HepG2 (cell line): ENCODE measurements at regions not wholly inside any gene's neighbourhood (a gene's known extent, or its start where the extent isn't known, plus 50 kb on each side); places are given as distances from the start of the nearest gene placed in this dataset.
A peak's percentile ranks its signal among the peaks of the same experiment; 100 is the strongest.

ENCODE experiments used
- ATAC-seq: fragments of 200-7000 bp; cut with Tn5 transposase; 3 replicates; pipeline ENCODE4 v1.9.1; 2020; ENCODE audit warnings: mild to moderate bottlenecking, moderate library complexity
- BruUV-seq: library from RNA; stranded (reverse); fragments of 400-500 nt; replicated peaks from 2 replicates; lab custom pipeline; 2021; lab: Mats Ljungman, UMichigan
- CTCF ChIA-PET: fragments of 300-600 bp; formaldehyde crosslinking; extraction: SDS; loops from one replicate; lab custom pipeline; 2021; ENCODE audit warnings: low total read pairs, inconsistent platforms, low intra/inter-chr PET ratio; lab: Yijun Ruan, JAX
- POLR2A ChIA-PET: fragments of 350-600 bp; sonication (Branson Sonifier 250); formaldehyde crosslinking; loops from one replicate; lab custom pipeline; 2020; ENCODE audit warnings: antibody characterized with exemption, inconsistent platforms; lab: Yijun Ruan, JAX
- DNase-seq: peaks from one replicate; pipeline ENCODE4 v3.0.0-alpha.2; 2015; ENCODE audit warnings: low spot score
- FAIRE-seq: peaks from 3 replicates; lab custom pipeline; 2011; peaks lifted over from hg19 to GRCh38; lab: Jason Lieb, UNC
- H2AFZ ChIP-seq: one replicate; pipeline ENCODE4 v1.6.1; 2011; ENCODE audit warnings: low read length, inconsistent platforms
- H3K27ac ChIP-seq: fragments of 300-600 bp; 3 replicates; pipeline ENCODE4 v1.8.0; 2011; ENCODE audit warnings: mixed run types, mild to moderate bottlenecking, mixed read lengths, low read length, inconsistent platforms; ENCODE audit not compliant: insufficient read depth; ENCODE audit errors: extremely low read length
- H3K27me3 ChIP-seq, 2 experiments: fragments of 200-600 bp in 1 of 2; 2 replicates in 1 of 2; 3 replicates in 1 of 2; pipeline versions ENCODE4 v1.6.0 to v1.8.0; 2011; ENCODE audit warnings: low read length in 2 of 2, mild to moderate bottlenecking in 2 of 2, moderate library complexity in 2 of 2, inconsistent platforms in 1 of 2; ENCODE audit not compliant: insufficient read depth in 2 of 2, control insufficient read depth in 1 of 2
- H3K36me3 ChIP-seq, 2 experiments: fragments of 200-600 bp in 1 of 2; replicated peaks in 1 of 2; 2 replicates in 1 of 2; 3 replicates in 1 of 2; pipeline versions ENCODE4 v1.5.1 to v1.8.0; 2011; ENCODE audit warnings: low read length in 2 of 2, inconsistent platforms in 1 of 2; ENCODE audit not compliant: insufficient read depth in 2 of 2, control insufficient read depth in 1 of 2
- H3K4me1 ChIP-seq: 2 replicates; pipeline ENCODE4 v1.5.1; 2012; ENCODE audit warnings: low read length, inconsistent platforms; ENCODE audit not compliant: insufficient read depth
- H3K4me2 ChIP-seq: 2 replicates; pipeline ENCODE4 v1.6.0; 2011; ENCODE audit warnings: low read depth, low read length, inconsistent platforms
- H3K4me3 ChIP-seq, 3 experiments: fragments of 200-600 bp in 1 of 3; sonication (generic), shearing (Covaris generic) in 1 of 3; replicated peaks in 1 of 3; 2 replicates each; pipeline ENCODE4 v1.5.1; 2011 to 2016; ENCODE audit warnings: low read length in 3 of 3, inconsistent platforms in 2 of 3, low read depth in 2 of 3, mild to moderate bottlenecking in 2 of 3, control low read depth in 1 of 3, mixed read lengths in 1 of 3; ENCODE audit not compliant: insufficient read depth in 1 of 3
- H3K79me2 ChIP-seq: one replicate; pipeline ENCODE4 v1.6.1; 2011; ENCODE audit warnings: low read length, inconsistent platforms; ENCODE audit not compliant: insufficient read depth
- H3K9ac ChIP-seq: 2 replicates; pipeline ENCODE4 v1.6.0; 2011; ENCODE audit warnings: mild to moderate bottlenecking, low read depth, low read length, inconsistent platforms; ENCODE audit not compliant: insufficient read depth
- H3K9me3 ChIP-seq: 2 replicates; pipeline ENCODE4 v1.5.1; 2012; ENCODE audit warnings: mild to moderate bottlenecking, low read length
- H4K20me1 ChIP-seq: 2 replicates; pipeline ENCODE4 v1.6.0; 2011; ENCODE audit warnings: inconsistent platforms, mild to moderate bottlenecking, low read length, moderate library complexity; ENCODE audit not compliant: insufficient read depth
- FOSL1 ChIP-seq: sonication (generic); formaldehyde crosslinking; IDR thresholded peaks from 2 replicates; pipeline ENCODE4 v1.9.0; 2021; ENCODE audit warnings: missing genetic modification reagents, borderline replicate concordance
- HHEX ChIP-seq: IDR thresholded peaks from 2 replicates; pipeline ENCODE4 v1.6.1; 2016; ENCODE audit warnings: control low read depth
- MEIS1 ChIP-seq: sonication (generic); formaldehyde crosslinking; IDR thresholded peaks from 2 replicates; pipeline ENCODE4 v1.9.0; 2021; ENCODE audit warnings: mild to moderate bottlenecking, missing genetic modification reagents, moderate library complexity, borderline replicate concordance
- NFE2 ChIP-seq: sonication (generic); formaldehyde crosslinking; IDR thresholded peaks from 2 replicates; pipeline ENCODE4 v1.4.0; 2020; ENCODE audit warnings: missing genetic modification reagents
- NR2F1 ChIP-seq, 2 experiments: fragments of 450-650 bp in 1 of 2; formaldehyde crosslinking in 1 of 2; IDR thresholded peaks; 2 replicates each; pipeline versions ENCODE4 v1.5.0 to v1.6.1; 2016 to 2020; ENCODE audit warnings: mild to moderate bottlenecking in 1 of 2, missing compliant biosample characterization in 1 of 2, missing genetic modification reagents in 1 of 2, moderate library complexity in 1 of 2
- SALL1 ChIP-seq: sonication (generic); formaldehyde crosslinking; IDR thresholded peaks from 2 replicates; pipeline ENCODE4 v1.8.0; 2022; ENCODE audit warnings: mild to moderate bottlenecking, missing genetic modification reagents
- SOX5 ChIP-seq: IDR thresholded peaks from 2 replicates; pipeline ENCODE4 v1.6.1; 2016; ENCODE audit warnings: borderline replicate concordance
- ZNF3 ChIP-seq: IDR thresholded peaks from 2 replicates; pipeline ENCODE4 v1.7.0; 2017; ENCODE audit warnings: inconsistent platforms
- ZNF772 ChIP-seq: sonication (generic); formaldehyde crosslinking; IDR thresholded peaks from 2 replicates; pipeline ENCODE4 v1.5.0; 2020; ENCODE audit warnings: mild to moderate bottlenecking, missing genetic modification reagents
- WGBS: methylation state at CpG from one replicate; pipeline ENCODE4 v1.1.6; 2017; ENCODE audit warnings: low lambda C conversion rate; 5-methylcytosine and 5-hydroxymethylcytosine counted together
- in situ Hi-C: cut with HindIII; loops from 2 replicates; pipeline ENCODE4 v1.10.0; 2017; ENCODE audit warnings: low pct_unique_long_range_greater_than_20kb; ENCODE audit not compliant: extremely low pct_ligation_motif_present
- intact Hi-C: fragments of 100-400 bp; cut with micrococcal nuclease; formaldehyde crosslinking; loops from one replicate; pipeline ENCODE4 v1.10.0; 2022; ENCODE audit not compliant: unreplicated experiment
- TF ChIP-seq, protein P1 (sequence below): sonication (generic); formaldehyde crosslinking; IDR thresholded peaks from 2 replicates; pipeline ENCODE4 v1.4.0; 2020; ENCODE audit warnings: mild to moderate bottlenecking, missing genetic modification reagents, borderline replicate concordance
- TF ChIP-seq, protein P2 (sequence below): sonication (generic); formaldehyde crosslinking; IDR thresholded peaks from 2 replicates; pipeline ENCODE4 v1.4.0; 2020; ENCODE audit warnings: missing genetic modification reagents
- TF ChIP-seq, protein P3 (sequence below): sonication (generic); formaldehyde crosslinking; IDR thresholded peaks from 2 replicates; pipeline ENCODE4 v1.8.0; 2022; ENCODE audit warnings: mild to moderate bottlenecking, missing genetic modification reagents, borderline replicate concordance
- TF ChIP-seq, protein P4 (sequence below): sonication (generic); formaldehyde crosslinking; conservative IDR thresholded peaks from 2 replicates; pipeline ENCODE4 v1.4.0; 2020; ENCODE audit warnings: missing genetic modification reagents

DNA sequence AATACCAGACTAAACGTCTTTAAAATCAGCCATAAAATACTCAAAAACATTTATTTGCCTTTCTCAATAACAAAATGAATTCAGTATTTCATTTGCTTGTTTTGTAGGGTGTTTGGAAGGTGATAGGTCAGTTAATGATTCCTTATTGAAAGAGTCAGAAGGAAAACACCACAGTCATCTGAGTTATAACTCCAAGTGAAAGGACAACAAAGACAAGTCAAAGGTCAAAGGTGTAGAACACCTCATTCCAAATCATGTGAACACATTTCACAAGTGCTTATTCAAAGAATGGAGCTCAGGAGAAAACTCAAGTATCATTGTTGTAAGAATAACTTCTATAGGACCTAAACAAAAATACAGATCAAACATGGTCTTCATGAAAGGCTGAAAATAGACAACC, 318.6 kb upstream of the PHF14 start (continued):
- TF ChIP-seq, protein P1, sequence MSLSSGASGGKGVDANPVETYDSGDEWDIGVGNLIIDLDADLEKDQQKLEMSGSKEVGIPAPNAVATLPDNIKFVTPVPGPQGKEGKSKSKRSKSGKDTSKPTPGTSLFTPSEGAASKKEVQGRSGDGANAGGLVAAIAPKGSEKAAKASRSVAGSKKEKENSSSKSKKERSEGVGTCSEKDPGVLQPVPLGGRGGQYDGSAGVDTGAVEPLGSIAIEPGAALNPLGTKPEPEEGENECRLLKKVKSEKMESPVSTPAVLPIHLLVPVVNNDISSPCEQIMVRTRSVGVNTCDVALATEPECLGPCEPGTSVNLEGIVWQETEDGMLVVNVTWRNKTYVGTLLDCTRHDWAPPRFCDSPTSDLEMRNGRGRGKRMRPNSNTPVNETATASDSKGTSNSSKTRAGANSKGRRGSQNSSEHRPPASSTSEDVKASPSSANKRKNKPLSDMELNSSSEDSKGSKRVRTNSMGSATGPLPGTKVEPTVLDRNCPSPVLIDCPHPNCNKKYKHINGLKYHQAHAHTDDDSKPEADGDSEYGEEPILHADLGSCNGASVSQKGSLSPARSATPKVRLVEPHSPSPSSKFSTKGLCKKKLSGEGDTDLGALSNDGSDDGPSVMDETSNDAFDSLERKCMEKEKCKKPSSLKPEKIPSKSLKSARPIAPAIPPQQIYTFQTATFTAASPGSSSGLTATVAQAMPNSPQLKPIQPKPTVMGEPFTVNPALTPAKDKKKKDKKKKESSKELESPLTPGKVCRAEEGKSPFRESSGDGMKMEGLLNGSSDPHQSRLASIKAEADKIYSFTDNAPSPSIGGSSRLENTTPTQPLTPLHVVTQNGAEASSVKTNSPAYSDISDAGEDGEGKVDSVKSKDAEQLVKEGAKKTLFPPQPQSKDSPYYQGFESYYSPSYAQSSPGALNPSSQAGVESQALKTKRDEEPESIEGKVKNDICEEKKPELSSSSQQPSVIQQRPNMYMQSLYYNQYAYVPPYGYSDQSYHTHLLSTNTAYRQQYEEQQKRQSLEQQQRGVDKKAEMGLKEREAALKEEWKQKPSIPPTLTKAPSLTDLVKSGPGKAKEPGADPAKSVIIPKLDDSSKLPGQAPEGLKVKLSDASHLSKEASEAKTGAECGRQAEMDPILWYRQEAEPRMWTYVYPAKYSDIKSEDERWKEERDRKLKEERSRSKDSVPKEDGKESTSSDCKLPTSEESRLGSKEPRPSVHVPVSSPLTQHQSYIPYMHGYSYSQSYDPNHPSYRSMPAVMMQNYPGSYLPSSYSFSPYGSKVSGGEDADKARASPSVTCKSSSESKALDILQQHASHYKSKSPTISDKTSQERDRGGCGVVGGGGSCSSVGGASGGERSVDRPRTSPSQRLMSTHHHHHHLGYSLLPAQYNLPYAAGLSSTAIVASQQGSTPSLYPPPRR (CRISPR knock-in tag) = peak; percentile 48; the same call in 1 of the 2 replicates
- TF ChIP-seq ZNF772 (CRISPR knock-in tag) (no peak), SOX5 (CRISPR knock-in tag) (peak; percentile 36; the same call in 1 of the 2 replicates), NR2F1 (CRISPR knock-in tag; IDR thresholded peaks at IDR 0.05) (peak; percentile 50 to 91; a peak in 3 of 4 replicates), HHEX (CRISPR knock-in tag) (peak; percentile 90)

DNA sequence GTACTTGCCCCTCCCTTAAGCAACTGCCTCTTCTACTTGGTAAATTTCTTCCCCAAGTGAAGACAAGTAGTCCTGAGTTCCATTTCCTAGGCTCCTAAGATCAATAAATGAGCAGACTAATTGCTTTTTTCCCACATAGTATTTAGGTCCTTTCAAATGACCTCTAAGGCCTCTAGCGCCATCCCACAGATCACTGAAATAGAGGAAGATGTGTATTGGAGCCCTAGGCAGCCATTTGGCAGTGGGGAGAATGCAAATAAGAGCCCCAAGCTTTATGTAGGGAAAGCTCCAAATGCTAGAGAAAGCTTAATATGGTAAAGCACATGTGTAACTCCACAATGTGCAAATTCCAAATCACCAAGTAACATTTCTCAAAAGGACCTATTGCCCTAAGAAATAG, 316.5 kb upstream of the PHF14 start:
- H3K27me3 ChIP-seq = no peaks in the 10 kb centered on the region
- no peak overlapping the region for H2AFZ ChIP-seq
- peaks cover 7% of the 10 kb centered on the region; the same call in 1 of the 2 replicates for H3K4me1 ChIP-seq
- BruUV-seq = no TSS peak
- no peak overlapping the region for H3K9ac ChIP-seq
- H3K36me3 ChIP-seq = no peaks in the 10 kb centered on the region
- H3K9me3 ChIP-seq = no peaks in the 10 kb centered on the region
- in situ Hi-C loops = no loop called here
- no peak overlapping the region for H3K27ac ChIP-seq
- FAIRE-seq (no peak), ATAC-seq (no peak), DNase-seq (no peak)
- H3K4me2 ChIP-seq = no peak overlapping the region
- CTCF ChIA-PET = no interaction called here
- intact Hi-C loops = no loop called here
- no peaks in the 10 kb centered on the region for H4K20me1 ChIP-seq
- WGBS = 0% methylated on average over 1 of the region's 1 CpG
- POLR2A ChIA-PET = no interaction called here
- TF ChIP-seq ZNF3 (CRISPR knock-in tag) (no peak), NFE2 (no peak), MEIS1 (CRISPR knock-in tag) (no peak), FOSL1 (CRISPR knock-in tag) (no peak), SALL1 (CRISPR knock-in tag) (no peak)
- TF ChIP-seq, protein P2, sequence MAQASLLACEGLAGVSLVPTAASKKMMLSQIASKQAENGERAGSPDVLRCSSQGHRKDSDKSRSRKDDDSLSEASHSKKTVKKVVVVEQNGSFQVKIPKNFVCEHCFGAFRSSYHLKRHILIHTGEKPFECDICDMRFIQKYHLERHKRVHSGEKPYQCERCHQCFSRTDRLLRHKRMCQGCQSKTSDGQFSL (CRISPR knock-in tag) = no peak
- TF ChIP-seq, protein P3, sequence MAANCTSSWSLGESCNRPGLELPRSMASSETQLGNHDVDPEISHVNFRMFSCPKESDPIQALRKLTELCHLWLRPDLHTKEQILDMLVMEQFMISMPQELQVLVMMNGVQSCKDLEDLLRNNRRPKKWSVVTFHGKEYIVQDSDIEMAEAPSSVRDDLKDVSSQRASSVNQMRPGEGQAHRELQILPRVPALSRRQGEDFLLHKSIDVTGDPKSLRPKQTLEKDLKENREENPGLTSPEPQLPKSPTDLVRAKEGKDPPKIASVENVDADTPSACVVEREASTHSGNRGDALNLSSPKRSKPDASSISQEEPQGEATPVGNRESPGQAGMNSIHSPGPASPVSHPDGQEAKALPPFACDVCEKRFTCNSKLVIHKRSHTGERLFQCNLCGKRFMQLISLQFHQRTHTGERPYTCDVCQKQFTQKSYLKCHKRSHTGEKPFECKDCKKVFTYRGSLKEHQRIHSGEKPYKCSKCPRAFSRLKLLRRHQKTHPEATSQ = no peak
- TF ChIP-seq, protein P4, sequence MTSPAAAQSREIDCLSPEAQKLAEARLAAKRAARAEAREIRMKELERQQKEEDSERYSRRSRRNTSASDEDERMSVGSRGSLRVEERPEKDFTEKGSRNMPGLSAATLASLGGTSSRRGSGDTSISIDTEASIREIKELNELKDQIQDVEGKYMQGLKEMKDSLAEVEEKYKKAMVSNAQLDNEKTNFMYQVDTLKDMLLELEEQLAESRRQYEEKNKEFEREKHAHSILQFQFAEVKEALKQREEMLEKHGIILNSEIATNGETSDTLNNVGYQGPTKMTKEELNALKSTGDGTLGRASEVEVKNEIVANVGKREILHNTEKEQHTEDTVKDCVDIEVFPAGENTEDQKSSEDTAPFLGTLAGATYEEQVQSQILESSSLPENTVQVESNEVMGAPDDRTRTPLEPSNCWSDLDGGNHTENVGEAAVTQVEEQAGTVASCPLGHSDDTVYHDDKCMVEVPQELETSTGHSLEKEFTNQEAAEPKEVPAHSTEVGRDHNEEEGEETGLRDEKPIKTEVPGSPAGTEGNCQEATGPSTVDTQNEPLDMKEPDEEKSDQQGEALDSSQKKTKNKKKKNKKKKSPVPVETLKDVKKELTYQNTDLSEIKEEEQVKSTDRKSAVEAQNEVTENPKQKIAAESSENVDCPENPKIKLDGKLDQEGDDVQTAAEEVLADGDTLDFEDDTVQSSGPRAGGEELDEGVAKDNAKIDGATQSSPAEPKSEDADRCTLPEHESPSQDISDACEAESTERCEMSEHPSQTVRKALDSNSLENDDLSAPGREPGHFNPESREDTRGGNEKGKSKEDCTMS (CRISPR knock-in tag) = no peak
- H3K79me2 ChIP-seq = no peaks in the 10 kb centered on the region
- H3K4me3 ChIP-seq = no peak overlapping the region
